GM19043 (cell line): ENCODE measurements at regions not wholly inside any gene's neighbourhood (a gene's known extent, or its start where the extent isn't known, plus 50 kb on each side); places are given as distances from the start of the nearest gene placed in this dataset.

Experiments used
- ATAC-seq: cut with Tn5 transposase; IDR thresholded peaks from one replicate; pipeline ENCODE4 v1.9.1; 2021; ENCODE audit warnings: low read depth; ENCODE audit not compliant: unreplicated experiment

DNA sequence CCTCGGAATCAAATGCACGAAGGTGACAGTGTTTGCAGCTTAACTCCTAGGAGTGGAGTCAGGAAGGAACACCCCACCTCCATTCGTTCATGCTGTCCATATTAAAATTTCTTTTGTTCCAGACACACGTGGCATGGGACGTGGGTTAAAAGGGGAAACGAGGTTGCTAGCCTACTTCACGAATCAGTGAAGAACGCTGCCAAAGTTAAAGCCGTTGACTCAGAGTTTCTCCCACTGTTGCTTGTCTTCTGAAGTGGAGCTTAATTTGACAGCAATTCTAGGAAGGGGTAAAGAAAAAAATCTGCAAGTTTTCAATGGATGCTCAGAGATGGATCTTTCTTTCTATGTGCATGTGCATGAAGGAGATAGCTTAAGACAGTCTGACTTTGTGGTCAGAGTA lies 499.1 kb downstream of the CD83 start:
- no peak for ATAC-seq

DNA sequence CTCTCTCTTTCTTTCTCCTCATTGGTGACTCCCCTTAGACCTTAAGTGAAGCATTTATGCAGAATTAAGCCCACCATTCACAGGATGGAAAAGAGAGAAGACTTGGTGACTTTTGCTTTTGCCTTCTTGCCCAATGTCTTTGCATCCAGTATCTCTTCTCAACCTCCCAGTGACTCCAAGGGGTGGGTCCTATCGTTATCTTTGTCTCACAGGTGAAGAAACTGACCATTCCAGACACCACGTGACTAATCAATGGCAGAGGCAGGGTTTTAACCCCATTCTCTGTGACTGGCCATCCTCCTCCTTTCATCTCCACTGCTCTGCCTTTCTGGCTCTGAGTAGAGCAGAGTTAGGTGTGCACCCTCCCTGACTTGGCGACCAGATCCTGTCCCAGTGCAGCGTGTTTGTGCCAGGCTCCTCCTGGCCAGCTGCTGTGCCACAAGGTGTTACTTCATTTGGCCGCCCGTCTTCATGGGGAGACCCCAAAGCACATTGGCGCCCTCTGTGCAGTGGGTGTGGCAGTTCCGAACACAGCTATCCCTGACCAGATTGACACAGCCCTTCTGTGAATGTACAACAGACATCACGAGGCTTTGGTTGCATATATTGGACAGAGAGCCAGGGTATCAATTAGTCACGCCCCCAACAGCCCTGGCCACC lies 501.3 kb downstream of the CD83 start:
- ATAC-seq, result no peak

DNA sequence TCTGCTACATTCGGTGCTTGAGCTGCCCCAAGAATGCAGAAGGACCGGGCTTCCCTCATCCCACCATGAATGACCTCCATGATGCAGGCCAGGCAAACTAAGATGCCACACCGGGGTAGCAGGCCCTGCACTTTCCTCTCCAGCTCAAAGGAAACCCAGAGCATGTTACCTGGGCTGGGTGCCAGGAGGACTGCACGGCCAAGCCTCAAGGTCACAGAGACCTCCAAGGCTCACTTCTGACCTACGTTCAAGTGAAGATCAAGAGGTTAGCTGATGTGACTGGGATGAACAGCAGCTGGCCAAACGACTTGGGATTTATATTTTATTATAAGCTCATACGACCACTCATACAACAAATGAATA lies 501.8 kb downstream of the CD83 start:
- no peak for ATAC-seq

DNA sequence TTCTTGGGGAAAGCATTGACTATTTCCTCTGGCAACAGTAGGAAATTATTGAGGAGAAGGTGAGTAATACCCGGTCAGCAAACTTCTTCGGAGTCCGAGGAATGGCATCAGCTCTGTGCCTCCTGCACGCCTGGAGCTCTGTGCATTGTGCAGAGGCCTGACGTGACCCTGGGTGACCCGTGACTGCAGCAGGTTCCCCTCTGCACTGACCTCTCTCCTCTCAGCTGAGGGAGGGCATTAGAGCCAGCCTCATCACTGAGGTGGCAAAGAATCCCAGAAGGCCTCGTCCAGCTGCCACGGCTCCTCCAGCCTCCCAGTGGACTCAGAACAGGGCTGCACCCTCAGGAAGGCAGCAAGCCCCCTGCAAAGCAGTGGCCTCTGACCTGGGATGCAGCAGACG lies 502.9 kb downstream of the CD83 start:
- no peak for ATAC-seq

DNA sequence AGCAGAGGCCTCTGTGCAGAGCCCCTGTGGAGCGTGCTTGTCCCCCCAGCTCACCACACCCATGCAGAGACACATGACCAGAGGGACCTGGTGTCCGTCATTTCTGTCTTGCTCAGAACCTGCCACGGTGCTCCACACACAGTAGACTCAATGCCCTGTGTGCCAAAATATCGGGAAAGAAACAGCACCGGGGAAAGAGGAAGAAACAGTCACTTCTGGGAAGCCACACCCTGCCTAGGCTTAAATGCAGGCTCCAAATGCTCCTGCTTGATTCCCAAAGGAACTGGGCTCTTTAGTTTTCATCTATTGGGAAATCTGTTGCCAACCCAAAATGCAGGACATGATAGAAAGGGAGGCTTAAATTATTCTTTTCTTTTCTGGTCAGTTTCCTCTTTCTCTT lies 503.9 kb downstream of the CD83 start:
- no peak for ATAC-seq

DNA sequence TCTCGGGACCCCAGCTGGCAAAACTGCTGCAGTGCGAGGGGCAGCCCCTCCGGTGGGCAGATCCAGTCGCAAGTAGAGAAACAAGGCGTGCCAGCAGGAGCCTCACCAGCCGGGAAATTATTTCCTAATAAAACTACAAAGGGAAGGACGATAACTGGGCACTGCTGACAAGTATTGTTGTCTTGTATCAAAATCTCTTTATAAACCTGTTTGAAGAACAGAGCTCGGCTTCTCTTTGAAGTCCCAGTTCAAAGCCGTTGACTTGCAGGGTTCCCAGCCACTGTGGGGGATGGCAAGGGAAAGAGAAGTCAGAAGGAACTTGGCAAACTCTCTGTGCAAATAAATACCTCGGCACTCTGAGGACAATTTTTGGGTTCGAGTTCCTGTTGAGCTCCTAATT lies 504.5 kb downstream of the CD83 start:
- ATAC-seq, result no peak

DNA sequence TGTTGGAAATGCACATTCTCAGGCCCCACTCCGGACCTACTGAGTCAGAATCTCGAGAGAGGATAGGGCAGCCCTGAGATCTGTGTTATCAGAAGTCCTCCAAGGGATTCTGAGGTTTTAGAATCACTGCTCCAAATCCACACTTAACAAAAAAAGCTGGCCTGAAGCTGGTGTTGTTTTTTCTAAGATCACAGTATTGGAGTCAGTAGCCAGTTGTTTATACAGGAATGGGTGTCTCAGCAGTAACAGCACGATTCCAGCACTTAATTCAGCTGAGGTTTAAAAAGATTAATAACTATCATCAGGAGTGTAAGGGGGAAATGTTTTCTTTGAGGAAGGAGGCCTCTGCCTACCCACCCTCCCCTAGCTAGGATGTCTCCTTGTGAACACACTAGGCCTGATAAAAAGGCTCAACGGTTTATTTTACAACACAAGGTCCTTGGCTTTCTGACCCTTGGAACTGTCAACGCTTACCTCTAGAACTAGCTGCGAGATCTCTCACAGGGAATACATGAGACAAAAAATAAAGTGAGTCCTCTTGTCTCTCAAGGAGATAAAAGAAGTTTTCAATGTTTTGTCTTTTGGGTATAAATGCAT lies 505.4 kb downstream of the CD83 start:
- ATAC-seq, result no peak

DNA sequence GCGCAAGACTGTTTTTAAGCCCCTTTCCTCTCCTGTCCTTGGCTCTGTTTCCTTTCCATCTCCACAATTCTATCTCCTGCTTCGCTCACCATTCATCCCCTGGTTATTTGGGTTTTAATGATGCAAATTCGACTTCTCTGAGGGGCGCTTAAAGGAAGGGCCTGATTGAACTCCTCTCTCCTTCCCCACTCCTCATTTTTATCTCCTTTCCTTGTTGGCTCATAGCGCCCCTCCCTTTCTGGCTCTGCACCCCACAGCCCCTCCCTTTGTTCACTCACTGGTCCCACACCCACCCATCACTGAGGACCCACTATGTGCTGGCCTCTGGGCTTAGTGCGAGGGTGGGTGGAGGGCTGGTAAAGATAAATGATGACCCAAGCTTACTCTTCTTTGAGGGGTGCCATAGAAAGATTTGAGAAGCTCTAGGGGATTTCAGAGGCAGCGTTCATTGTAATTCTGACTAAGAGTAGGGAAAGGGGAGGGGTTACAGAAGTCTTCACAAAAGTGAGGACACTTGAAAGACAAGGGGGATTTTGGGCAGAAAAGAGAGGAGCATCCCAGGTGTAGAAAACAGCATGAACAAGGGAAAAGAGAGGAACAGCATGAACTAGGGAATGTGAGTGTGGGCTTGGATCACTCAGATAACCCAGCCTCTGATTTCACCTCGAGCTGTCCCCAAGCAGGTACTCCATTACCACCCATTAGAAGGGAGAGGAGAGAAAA lies 507.8 kb downstream of the CD83 start:
- no peak for ATAC-seq

DNA sequence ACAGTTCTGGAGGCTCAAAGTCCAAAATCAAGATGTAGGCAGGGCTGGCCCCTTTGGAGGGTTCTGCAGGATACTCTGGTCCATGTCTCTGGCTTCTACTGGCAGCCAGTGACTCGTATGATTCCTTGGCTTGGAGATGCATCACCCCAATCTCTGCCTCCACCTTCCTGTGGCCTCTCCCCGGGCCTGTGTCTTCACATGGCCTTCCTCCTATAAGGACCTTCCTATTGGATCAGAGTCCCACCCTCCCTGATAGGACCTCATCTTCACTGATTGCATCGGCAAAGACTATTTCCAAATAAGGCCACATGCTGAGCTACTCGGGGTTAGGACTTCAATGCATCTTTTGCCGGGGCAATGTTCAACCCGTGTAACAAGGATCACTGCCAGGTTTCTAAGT lies 509.0 kb downstream of the CD83 start:
- no peak for ATAC-seq

DNA sequence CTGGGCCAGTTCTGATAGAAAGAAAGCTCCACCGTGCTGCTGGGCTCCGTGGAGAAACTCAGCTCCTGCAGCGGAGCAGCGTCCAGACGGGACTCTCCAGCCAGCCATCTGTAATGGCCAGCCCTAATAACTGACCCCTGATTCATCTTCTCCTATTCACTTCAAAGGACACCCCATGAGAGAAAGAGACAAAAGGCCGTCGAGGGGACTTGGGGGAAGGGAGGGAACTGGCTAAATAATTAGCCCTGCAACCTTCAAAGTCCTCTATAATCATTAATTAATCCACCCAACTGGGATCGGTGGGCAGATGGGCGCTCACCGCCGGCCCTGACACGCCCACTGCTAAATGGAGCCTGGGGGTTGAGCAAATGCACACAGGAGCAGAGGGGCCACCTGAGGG lies 512.4 kb downstream of the CD83 start:
- ATAC-seq, result no peak

DNA sequence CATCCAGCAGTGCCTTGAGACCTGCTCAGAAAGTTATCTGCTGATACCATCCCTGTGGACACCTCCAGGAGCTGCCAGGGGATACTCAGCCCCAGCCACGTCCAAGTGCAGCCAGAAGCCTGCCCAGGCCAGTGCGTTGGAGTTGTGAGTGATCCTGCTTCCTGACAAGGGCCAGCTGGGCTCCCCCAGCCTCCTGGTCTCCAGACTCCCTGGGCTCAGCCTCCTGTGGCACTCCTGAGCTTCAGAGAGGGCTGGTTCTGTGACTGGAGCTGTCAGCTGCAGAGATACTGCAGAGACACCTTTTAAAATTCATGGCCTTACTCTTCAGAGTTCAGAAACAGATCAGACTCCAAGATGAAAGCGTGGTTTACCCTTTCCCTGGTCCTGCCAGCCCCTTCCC lies 515.9 kb downstream of the CD83 start:
- no peak for ATAC-seq

DNA sequence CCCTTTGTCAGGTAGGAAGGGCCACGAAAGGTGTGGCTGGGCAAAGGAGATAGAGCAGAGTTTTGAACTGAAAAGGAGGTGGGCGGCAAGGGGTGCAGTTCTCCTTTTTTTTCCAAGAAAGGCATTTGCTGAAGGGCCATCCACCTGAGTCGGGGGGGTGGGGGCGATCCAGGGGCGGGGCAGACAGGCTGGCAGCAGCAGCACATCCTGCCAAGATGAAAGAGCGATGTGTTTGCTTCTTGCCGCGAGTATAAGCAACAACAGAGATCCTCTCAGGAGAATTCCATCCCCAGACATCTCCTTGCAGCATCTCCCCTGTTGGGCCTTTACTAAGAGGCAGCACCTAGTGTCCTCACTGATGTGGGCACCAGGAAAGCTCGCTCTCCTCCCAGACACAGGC lies 516.5 kb downstream of the CD83 start:
- no peak for ATAC-seq

DNA sequence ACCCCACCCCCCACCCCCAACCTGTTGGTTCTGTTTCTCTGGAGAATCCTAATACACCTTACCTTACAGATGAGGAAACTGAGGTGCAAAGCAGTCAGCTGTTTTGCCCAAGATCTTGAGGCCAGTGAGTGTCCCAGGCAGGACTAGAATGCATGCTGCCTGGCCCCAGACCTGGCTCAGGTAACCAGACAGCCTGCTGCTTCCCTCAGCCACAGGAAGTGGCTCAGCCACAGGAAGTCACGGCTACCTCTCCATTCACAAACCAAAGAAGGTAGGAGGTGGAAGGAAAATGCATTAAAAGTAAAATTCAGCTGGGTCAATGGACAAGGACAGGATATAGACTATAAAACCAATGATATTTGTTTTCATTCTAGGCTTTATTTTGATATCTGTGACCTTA lies 517.6 kb downstream of the CD83 start:
- no peak for ATAC-seq

DNA sequence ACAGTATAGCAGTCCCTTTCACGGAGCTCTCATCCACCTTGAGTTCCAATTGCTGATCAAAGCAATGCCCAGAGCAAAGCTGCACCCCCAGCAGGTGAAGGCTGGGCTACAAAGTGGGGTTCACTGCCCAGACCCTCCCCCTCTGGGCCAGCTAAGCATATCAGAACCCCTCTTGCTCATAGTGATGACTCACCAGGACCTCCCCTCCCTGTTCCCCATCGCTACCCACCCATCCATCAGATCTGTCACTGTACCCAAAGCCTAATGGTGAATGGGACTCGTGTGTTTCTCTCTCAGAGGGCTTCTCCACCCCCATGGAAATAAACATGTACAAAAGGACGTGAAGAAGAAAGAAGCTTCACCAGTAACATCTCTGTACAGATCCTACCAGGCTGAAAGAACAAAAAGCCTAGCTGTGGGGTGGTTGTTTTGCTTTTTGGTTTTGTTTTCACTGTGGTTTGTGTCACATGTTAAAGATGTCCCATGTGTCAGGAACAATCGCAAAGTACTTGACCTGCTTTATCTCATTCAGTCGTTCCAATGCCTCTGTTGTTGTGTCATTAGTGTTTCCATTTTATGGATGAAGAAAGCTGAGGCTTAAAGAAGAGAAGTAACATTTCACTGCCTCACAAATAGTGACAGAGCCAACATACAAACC lies 518.5 kb downstream of the CD83 start:
- ATAC-seq, result no peak

DNA sequence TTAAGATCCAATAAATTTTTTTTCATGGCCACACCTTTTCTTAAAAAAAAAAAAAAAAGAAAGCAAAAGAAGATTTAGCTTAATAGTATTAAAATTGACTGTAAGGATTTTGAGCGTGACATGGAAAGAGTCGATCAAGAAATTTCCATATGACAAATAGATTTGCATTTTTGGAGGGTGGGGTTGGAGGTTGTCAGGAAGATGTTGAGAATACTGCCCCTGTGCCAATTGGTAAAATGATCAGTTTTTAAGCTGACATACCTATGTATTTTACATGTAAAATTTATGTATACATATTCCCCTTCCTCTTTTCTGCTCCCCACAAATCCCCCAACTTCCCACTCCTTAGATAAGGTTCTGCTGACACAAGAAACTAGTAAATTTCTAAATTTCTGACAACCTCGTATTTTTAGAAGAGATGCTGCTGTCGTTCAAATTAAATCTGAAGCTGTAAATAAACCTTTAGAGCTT lies 520.9 kb downstream of the CD83 start:
- no peak for ATAC-seq

DNA sequence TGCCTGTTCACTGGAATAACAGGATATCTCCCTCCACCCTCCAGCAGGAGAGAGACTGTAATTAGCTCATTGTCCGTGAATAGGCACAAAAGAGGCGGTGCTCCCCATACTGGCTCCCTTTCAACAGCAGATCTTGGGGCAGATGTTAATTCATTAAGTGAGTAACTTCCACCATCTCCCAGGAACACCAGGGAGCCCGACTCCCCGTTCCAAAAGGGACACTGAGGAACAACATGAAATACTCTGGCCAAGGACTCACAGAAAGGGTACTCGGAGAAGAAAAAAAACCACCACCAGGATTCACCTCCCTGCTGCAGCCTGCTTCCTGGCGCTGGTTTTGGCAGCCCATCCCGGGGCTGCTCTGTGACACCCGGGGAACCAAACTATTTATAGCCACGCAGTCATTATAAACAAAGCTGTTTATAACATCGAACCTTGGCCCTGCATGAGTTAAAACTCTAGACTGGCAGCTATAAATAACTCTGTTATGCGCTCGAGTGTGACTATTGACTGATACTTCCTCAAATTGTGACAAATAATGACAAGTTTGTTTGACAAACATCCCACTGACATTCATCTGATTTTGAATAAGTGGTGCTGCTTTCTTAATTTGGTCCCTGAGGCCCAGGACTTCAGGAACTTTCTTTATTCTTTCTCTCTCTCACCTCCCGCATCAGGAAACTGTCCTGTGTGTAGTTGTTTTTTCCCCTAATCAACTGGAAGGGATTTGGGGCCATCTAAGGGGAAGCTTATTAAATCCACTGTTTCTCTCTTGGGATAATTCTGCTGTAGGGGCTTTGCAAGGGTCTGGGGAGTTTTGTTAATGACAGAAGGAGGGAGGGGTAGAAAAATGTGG lies 521.6 kb downstream of the CD83 start:
- no peak for ATAC-seq

DNA sequence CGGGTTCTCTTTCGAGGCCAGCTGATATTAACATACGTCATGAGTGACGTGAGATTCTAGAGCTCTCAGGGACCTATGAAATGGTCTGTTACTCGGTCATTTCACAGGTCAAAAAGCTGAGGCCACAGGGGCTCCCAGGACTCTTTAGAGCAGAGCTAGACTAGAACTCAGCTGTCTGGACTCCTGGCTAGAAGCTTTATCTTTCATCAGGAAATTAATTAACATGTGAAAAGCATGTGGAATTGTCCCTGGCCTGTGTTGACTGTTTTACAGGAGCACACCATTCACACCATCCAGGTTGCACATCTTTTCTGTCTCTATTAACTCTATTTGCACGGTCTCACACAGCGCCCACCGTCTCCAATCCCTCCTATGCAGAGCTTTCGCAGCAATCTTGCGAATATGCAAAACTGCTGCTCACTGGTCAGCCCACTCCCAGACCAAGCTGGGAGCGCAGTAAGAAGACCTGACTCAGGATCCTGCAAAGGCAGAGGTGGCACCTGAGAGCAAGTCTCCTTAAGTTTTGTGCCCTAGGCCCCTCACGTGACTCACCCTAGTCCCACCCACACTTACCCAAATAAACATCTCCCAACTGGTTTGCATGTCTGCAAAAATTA lies 522.5 kb downstream of the CD83 start:
- no peak for ATAC-seq

DNA sequence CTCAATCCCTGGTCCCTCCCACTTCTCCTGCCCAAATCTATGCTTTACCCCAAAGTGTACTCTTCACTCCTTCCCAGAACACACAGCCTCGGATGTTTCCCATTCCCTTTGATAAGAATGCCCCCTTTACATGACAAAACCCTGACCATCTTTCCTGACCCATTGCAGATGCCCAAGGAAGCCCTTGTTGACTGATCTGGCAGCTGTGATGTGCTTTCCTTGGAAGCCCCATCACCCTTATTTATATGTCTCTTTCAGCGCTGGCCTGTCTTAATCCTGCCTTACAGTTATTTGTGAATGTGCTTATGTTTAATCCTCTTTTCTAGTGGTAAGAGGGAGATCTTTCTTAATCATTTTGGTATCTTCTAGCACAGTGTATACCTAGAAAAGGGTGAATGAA lies 523.1 kb downstream of the CD83 start:
- ATAC-seq, result no peak

DNA sequence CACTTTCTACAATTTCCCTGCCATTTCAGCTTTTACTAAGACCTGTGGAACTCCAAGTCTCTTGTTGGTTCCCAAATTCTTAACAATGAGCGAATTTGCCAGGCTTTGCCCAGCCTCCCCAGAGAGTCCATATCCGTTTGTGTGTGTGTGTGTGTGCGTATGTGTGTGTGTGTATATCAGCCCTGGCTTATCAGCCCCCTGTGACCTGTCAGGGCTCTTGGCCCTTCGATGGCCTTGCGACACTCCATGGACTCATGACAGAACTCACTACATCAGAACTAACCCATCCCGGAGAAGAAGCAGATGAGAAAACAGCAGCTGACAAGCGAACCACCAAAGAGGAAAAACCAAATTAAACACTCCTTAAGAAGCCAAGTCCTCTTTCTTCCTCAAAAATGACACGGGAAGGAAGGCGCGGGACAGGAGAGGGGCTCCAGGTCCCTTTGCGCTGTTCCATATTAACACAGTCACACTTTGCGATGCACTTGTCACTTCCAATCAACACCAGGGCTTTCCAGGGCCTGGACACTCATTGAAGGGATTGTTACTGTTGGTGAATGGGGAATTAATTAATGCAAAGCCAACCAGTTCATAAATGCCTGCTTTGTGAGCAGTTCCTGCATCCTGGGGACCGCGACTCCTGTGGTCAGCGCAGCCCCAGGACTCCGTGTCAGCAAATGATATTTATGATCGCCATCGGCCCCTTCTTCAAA lies 524.0 kb downstream of the CD83 start:
- ATAC-seq, result no peak

DNA sequence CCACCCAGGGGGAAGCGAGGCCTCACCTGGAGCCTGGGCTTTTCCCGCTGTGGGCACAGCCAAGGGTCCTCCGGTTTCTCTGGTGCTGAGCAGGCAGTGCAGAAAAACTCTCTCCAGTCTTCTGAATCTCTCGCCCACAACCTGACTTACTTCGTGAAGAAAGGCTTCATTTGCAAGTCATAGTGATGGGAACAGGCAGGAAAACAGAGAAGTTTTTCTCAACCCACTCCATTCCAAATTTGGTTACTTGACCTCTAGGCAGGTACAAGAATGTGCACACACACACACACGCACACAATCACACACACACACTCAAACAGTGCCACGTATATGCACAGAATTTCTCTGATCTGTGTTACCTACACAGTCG lies 524.5 kb downstream of the CD83 start:
- ATAC-seq, result no peak
